ENCODE measurements at regions not wholly inside any gene's neighbourhood (a gene's known extent, or its start where the extent isn't known, plus 50 kb on each side); places are given as distances from the start of the nearest gene placed in this dataset.

- Histone ChIP-seq H3K9ac (ENCODE audit: low read depth, low read length) (no peak overlapping the region), H3K27ac (ENCODE audit: low read length) (no peak overlapping the region), H3K27me3 (ENCODE audit: insufficient read depth, low read length) (no peaks in the 10 kb centered on the region), H3K4me1 (ENCODE audit: insufficient read depth, low read length) (no peaks in the 10 kb centered on the region), H3K36me3 (ENCODE audit: insufficient read depth, low read depth, low read length) (no peaks in the 10 kb centered on the region), H3K4me3 (ENCODE audit: low read length) (no peak overlapping the region), H3K9me3 (ENCODE audit: insufficient read depth, low read depth, low read length) (peaks cover 27% of the 10 kb centered on the region)
These were observed 106.0 kb downstream of the C9orf50 start for GRCh38 chr9:129514891-129515290.

DNA sequence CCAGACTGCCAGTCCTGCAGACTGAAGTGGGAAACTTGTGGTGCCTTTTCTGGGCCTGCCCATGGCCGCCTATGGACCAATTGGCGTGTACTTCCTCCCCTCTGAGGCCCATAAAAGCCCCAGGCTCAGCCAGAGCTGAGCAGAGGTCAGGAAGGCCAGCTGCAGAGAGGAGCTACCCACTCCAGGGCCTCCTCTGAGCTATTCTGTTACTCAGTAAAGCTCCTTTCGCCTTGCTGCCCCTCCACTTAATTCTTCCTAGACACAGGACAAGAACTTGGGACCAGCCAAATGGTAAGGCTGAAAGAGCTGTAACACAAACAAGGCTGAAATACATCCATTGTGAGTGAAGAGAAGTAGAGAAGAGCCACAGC, 106.4 kb downstream of the C9orf50 start:
- no peaks in the 10 kb centered on the region for H3K4me1 ChIP-seq (ENCODE audit: insufficient read depth, low read length)
- H3K9ac ChIP-seq (ENCODE audit: low read depth, low read length) = no peak overlapping the region
- no peak overlapping the region for H3K4me3 ChIP-seq (ENCODE audit: low read length)
- H3K36me3 ChIP-seq (ENCODE audit: insufficient read depth, low read depth, low read length) = no peaks in the 10 kb centered on the region
- H3K27me3 ChIP-seq (ENCODE audit: insufficient read depth, low read length) = no peaks in the 10 kb centered on the region
- no peak overlapping the region for H3K27ac ChIP-seq (ENCODE audit: low read length)
- H3K9me3 ChIP-seq (ENCODE audit: insufficient read depth, low read depth, low read length) = peaks cover 27% of the 10 kb centered on the region

- no peak overlapping the region for H3K4me3 ChIP-seq (ENCODE audit: low read length)
- H3K27ac ChIP-seq (ENCODE audit: low read length) = no peak overlapping the region
- peaks cover 27% of the 10 kb centered on the region for H3K9me3 ChIP-seq (ENCODE audit: insufficient read depth, low read depth, low read length)
These were observed 106.9 kb downstream of the C9orf50 start for GRCh38 chr9:129513856-129514496.

DNA sequence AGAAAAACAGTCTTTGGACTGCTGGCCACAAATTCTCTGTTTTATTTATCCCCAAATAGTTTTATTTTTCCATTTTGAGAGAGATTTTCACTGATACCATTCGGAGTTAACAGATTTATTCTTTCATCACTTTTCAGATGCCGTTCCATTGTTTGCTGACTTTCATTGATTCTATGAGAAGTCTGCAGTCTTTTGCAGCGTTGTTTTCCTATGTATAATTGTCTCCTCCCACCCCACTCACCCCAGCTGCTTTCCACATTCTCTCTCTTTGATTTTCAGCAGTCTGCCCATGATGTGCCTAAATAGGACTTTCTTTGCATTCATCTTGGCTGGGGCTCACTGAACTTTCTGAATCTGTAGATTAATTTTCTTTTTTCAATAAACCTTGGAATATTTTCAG, 107.6 kb downstream of the C9orf50 start:
- no peak overlapping the region for H3K4me3 ChIP-seq (ENCODE audit: low read length)
- no peaks in the 10 kb centered on the region for H3K36me3 ChIP-seq (ENCODE audit: insufficient read depth, low read depth, low read length)
- H3K4me1 ChIP-seq (ENCODE audit: insufficient read depth, low read length) = no peaks in the 10 kb centered on the region
- H3K27ac ChIP-seq (ENCODE audit: low read length) = no peak overlapping the region
- peaks cover 27% of the 10 kb centered on the region for H3K9me3 ChIP-seq (ENCODE audit: insufficient read depth, low read depth, low read length)
- H3K9ac ChIP-seq (ENCODE audit: low read depth, low read length) = no peak overlapping the region
- no peaks in the 10 kb centered on the region for H3K27me3 ChIP-seq (ENCODE audit: insufficient read depth, low read length)

More at GRCh38 chr9:129513856-129514496, 106.9 kb downstream of the C9orf50 start:
- Histone ChIP-seq H3K9ac (ENCODE audit: low read depth, low read length) (no peak overlapping the region), H3K36me3 (ENCODE audit: insufficient read depth, low read depth, low read length) (no peaks in the 10 kb centered on the region), H3K27me3 (ENCODE audit: insufficient read depth, low read length) (no peaks in the 10 kb centered on the region), H3K4me1 (ENCODE audit: insufficient read depth, low read length) (no peaks in the 10 kb centered on the region)

GRCh38 chr9:129511285-129511900, 109.5 kb downstream of the C9orf50 start:
- H3K9ac ChIP-seq (ENCODE audit: low read depth, low read length) = no peak overlapping the region
- H3K27ac ChIP-seq (ENCODE audit: low read length) = no peak overlapping the region
- H3K27me3 ChIP-seq (ENCODE audit: insufficient read depth, low read length) = no peaks in the 10 kb centered on the region
- H3K9me3 ChIP-seq (ENCODE audit: insufficient read depth, low read depth, low read length) = peaks cover 27% of the 10 kb centered on the region
- H3K36me3 ChIP-seq (ENCODE audit: insufficient read depth, low read depth, low read length) = no peaks in the 10 kb centered on the region
- H3K4me3 ChIP-seq (ENCODE audit: low read length) = no peak overlapping the region
- peaks cover 3% of the 10 kb centered on the region for H3K4me1 ChIP-seq (ENCODE audit: insufficient read depth, low read length)

DNA sequence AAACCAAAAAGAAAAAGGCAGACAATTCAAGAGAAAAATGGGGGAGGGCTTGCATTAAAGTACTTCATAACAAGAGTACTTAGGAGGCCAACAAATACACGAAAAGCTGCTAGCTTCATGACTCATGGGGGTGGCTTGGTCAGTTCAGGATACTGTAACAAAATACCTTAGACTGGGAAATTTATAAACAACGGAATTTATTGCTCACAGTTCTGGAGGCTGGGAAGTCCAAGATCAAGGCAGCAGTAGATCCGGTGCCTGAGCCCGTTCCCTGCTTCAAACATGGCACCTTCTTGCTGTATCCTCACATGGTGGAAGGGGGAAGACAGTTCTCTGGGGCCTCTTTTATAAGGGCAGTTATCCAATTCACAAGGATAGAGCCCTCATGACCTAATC, 111.4 kb downstream of the C9orf50 start:
- no peak overlapping the region for H3K27ac ChIP-seq (ENCODE audit: low read length)
- H3K36me3 ChIP-seq (ENCODE audit: insufficient read depth, low read depth, low read length) = no peaks in the 10 kb centered on the region
- no peaks in the 10 kb centered on the region for H3K27me3 ChIP-seq (ENCODE audit: insufficient read depth, low read length)
- peaks cover 3% of the 10 kb centered on the region for H3K4me1 ChIP-seq (ENCODE audit: insufficient read depth, low read length)
- peaks cover 15% of the 10 kb centered on the region for H3K9me3 ChIP-seq (ENCODE audit: insufficient read depth, low read depth, low read length)
- no peak overlapping the region for H3K4me3 ChIP-seq (ENCODE audit: low read length)
- no peak overlapping the region for H3K9ac ChIP-seq (ENCODE audit: low read depth, low read length)

DNA sequence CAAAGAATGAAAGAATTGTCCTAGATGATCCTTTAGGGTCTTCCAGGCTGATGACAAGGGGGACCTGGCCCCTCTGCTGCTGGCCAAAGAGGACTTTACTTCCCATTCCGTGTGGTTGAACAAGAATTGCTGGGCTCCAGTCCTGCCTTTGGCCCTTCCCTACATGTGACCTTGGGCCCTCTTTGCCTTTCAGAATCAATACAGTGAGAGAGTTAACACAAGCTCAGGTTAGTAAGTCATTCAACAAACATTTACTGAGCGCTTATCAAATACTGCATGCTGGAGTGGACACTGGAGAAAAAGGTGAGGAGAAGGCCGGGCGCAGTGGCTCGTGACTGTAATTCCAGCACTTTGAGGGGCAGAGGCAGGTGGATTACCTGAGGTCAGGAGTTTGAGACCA, 113.1 kb downstream of the C9orf50 start:
- peaks cover 3% of the 10 kb centered on the region for H3K4me1 ChIP-seq (ENCODE audit: insufficient read depth, low read length)
- H3K36me3 ChIP-seq (ENCODE audit: insufficient read depth, low read depth, low read length) = no peaks in the 10 kb centered on the region
- H3K9ac ChIP-seq (ENCODE audit: low read depth, low read length) = no peak overlapping the region
- H3K9me3 ChIP-seq (ENCODE audit: insufficient read depth, low read depth, low read length) = no peaks in the 10 kb centered on the region; the same call in 1 of the 2 replicates
- H3K27me3 ChIP-seq (ENCODE audit: insufficient read depth, low read length) = no peaks in the 10 kb centered on the region
- H3K4me3 ChIP-seq (ENCODE audit: low read length) = no peak overlapping the region
- H3K27ac ChIP-seq (ENCODE audit: low read length) = no peak overlapping the region

DNA sequence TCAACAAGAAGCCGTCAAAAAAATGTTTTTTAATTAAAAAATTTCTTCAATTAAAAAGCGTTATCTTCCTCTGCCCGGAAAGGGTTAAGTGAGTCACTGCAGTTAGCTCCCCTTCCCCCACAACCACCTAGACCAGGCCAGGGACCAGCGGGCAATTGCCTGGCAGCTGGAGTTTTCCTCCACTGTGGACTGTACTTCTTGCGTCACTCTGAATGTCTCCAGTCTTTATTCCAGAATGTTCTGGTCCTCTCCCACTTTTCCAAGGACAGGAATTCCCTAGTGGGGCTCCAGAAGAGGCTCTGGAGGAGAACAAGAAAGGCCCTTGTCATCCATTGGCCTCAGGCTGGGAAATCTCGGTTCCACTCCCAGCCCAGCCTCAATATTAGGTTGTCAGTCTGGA, 114.0 kb downstream of the C9orf50 start:
- no peaks in the 10 kb centered on the region for H3K36me3 ChIP-seq (ENCODE audit: insufficient read depth, low read depth, low read length)
- H3K4me3 ChIP-seq (ENCODE audit: low read length) = 0 out of 2 replicates have a peak overlapping the region, but pooled peaks have one; percentile 30
- peaks cover 3% of the 10 kb centered on the region for H3K4me1 ChIP-seq (ENCODE audit: insufficient read depth, low read length)
- no peak overlapping the region for H3K27ac ChIP-seq (ENCODE audit: low read length)
- no peaks in the 10 kb centered on the region for H3K9me3 ChIP-seq (ENCODE audit: insufficient read depth, low read depth, low read length)
- 0 out of 2 replicates have a peak overlapping the region, but pooled peaks have one; percentile 27 for H3K9ac ChIP-seq (ENCODE audit: low read depth, low read length)
- H3K27me3 ChIP-seq (ENCODE audit: insufficient read depth, low read length) = no peaks in the 10 kb centered on the region

DNA sequence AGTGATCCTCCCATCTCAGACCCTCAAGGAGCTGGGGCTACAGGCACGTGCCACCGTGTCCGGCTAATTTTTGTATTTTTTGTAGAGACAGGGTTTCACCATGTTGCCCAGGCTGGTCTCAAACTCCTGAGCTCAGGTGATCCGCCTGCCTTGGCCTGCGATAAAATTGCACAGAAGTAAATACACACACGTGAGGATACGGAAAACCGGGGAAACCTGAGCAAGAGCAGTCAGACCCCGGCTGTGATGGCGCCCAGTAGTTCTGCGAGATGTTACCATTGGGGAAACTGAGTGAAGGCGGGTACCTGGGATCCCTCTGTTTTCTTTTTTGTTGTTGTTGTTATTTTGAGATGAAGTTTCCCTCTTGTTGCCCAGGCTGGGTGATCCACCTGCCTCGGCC, 114.9 kb downstream of the C9orf50 start:
- peaks cover 4% of the 10 kb centered on the region for H3K4me1 ChIP-seq (ENCODE audit: insufficient read depth, low read length)
- no peaks in the 10 kb centered on the region for H3K9me3 ChIP-seq (ENCODE audit: insufficient read depth, low read depth, low read length)
- no peaks in the 10 kb centered on the region for H3K36me3 ChIP-seq (ENCODE audit: insufficient read depth, low read depth, low read length)

GRCh38 chr9:129505270-129505902, 115.5 kb downstream of the C9orf50 start:
- H3K9ac ChIP-seq (ENCODE audit: low read depth, low read length) = no peak overlapping the region
- no peaks in the 10 kb centered on the region for H3K27me3 ChIP-seq (ENCODE audit: insufficient read depth, low read length)
- H3K27ac ChIP-seq (ENCODE audit: low read length) = no peak overlapping the region
- no peaks in the 10 kb centered on the region for H3K36me3 ChIP-seq (ENCODE audit: insufficient read depth, low read depth, low read length)
- H3K9me3 ChIP-seq (ENCODE audit: insufficient read depth, low read depth, low read length) = no peaks in the 10 kb centered on the region
- no peak overlapping the region for H3K4me3 ChIP-seq (ENCODE audit: low read length)
- peaks cover 11% of the 10 kb centered on the region for H3K4me1 ChIP-seq (ENCODE audit: insufficient read depth, low read length)

More for the DNA sequence above, 114.9 kb downstream of the C9orf50 start:
- no peak overlapping the region for H3K27ac ChIP-seq (ENCODE audit: low read length)
- no peak overlapping the region for H3K4me3 ChIP-seq (ENCODE audit: low read length)
- H3K27me3 ChIP-seq (ENCODE audit: insufficient read depth, low read length) = no peaks in the 10 kb centered on the region
- H3K9ac ChIP-seq (ENCODE audit: low read depth, low read length) = no peak overlapping the region

GRCh38 chr9:129504404-129504803, 116.5 kb downstream of the C9orf50 start:
- H3K9ac ChIP-seq (ENCODE audit: low read depth, low read length) = no peak overlapping the region
- no peaks in the 10 kb centered on the region for H3K27me3 ChIP-seq (ENCODE audit: insufficient read depth, low read length)
- H3K36me3 ChIP-seq (ENCODE audit: insufficient read depth, low read depth, low read length) = no peaks in the 10 kb centered on the region
- peaks cover 15% of the 10 kb centered on the region for H3K4me1 ChIP-seq (ENCODE audit: insufficient read depth, low read length)
- no peak overlapping the region for H3K27ac ChIP-seq (ENCODE audit: low read length)
- no peaks in the 10 kb centered on the region for H3K9me3 ChIP-seq (ENCODE audit: insufficient read depth, low read depth, low read length)
- no peak overlapping the region for H3K4me3 ChIP-seq (ENCODE audit: low read length)

GRCh38 chr9:129501771-129502319, 119.1 kb downstream of the C9orf50 start:
- H3K27me3 ChIP-seq (ENCODE audit: insufficient read depth, low read length) = no peaks in the 10 kb centered on the region; the same call in 1 of the 2 replicates
- no peak overlapping the region for H3K9ac ChIP-seq (ENCODE audit: low read depth, low read length)
- no peaks in the 10 kb centered on the region for H3K9me3 ChIP-seq (ENCODE audit: insufficient read depth, low read depth, low read length)
- H3K4me3 ChIP-seq (ENCODE audit: low read length) = no peak overlapping the region
- H3K4me1 ChIP-seq (ENCODE audit: insufficient read depth, low read length) = peaks cover 18% of the 10 kb centered on the region; the same call in 1 of the 2 replicates
- no peak overlapping the region for H3K27ac ChIP-seq (ENCODE audit: low read length)
- H3K36me3 ChIP-seq (ENCODE audit: insufficient read depth, low read depth, low read length) = no peaks in the 10 kb centered on the region
